ENCODE measurements at regions not wholly inside any gene's neighbourhood (a gene's known extent, or its start where the extent isn't known, plus 50 kb on each side); places are given as distances from the start of the nearest gene placed in this dataset.

GRCh38 chr22:22075382-22076163 lies 93.0 kb upstream of the TOP3B start:
- no peak for DNase-seq (ENCODE audit: low read depth)

- DNase-seq (ENCODE audit: low read depth): no peak
Measured at GRCh38 chr22:22074634-22075381, 92.2 kb upstream of the TOP3B start.

GRCh38 chr22:22073769-22074561 lies 91.4 kb upstream of the TOP3B start:
- DNase-seq (ENCODE audit: low read depth): no peak

- DNase-seq (ENCODE audit: low read depth): no peak
Measured at GRCh38 chr22:22072169-22072836, 89.7 kb upstream of the TOP3B start.

GRCh38 chr22:22071455-22071854 lies 88.9 kb upstream of the TOP3B start:
- DNase-seq (ENCODE audit: low read depth): no peak

GRCh38 chr22:22070371-22070824 lies 87.8 kb upstream of the TOP3B start:
- no peak for DNase-seq (ENCODE audit: low read depth)

GRCh38 chr22:22069450-22070370 lies 87.1 kb upstream of the TOP3B start:
- DNase-seq (ENCODE audit: low read depth): no peak

GRCh38 chr22:22068657-22069056 lies 86.1 kb upstream of the TOP3B start:
- DNase-seq (ENCODE audit: low read depth): no peak

GRCh38 chr22:22068025-22068424 lies 85.4 kb upstream of the TOP3B start:
- DNase-seq (ENCODE audit: low read depth): no peak

GRCh38 chr22:22067192-22067591 lies 84.6 kb upstream of the TOP3B start:
- DNase-seq (ENCODE audit: low read depth): no peak

GRCh38 chr22:22064580-22064979 lies 82.0 kb upstream of the TOP3B start:
- DNase-seq (ENCODE audit: low read depth): no peak

- no peak for DNase-seq (ENCODE audit: low read depth)
Measured at GRCh38 chr22:22062306-22062793, 79.8 kb upstream of the TOP3B start.

- no peak for DNase-seq (ENCODE audit: low read depth)
Measured at GRCh38 chr22:22061085-22062077, 78.8 kb upstream of the TOP3B start.

- peak; percentile 68 for DNase-seq (ENCODE audit: low read depth)
Measured at GRCh38 chr22:22060200-22061084, 77.9 kb upstream of the TOP3B start.

GRCh38 chr22:22059291-22060002 lies 76.9 kb upstream of the TOP3B start:
- DNase-seq (ENCODE audit: low read depth): no peak

GRCh38 chr22:22058633-22059290 lies 76.2 kb upstream of the TOP3B start:
- no peak for DNase-seq (ENCODE audit: low read depth)

All from Daoy (cell line).